NCI-H1930 (cell line): ENCODE measurements at regions not wholly inside any gene's neighbourhood (a gene's known extent, or its start where the extent isn't known, plus 50 kb on each side); places are given as distances from the start of the nearest gene placed in this dataset.

ENCODE experiments used
- DNase-seq, 2 experiments: peaks; one replicate each; lab custom pipeline; 2025; lab: John Stamatoyannopoulos, UW

GRCh38 chr11:134645576-134645975, 233.5 kb upstream of the B3GAT1 start:
- DNase-seq: no peak

- DNase-seq: no peak
Observed at GRCh38 chr11:134644476-134645456, 232.7 kb upstream of the B3GAT1 start.

GRCh38 chr11:134643115-134644012, 231.3 kb upstream of the B3GAT1 start:
- no peak for DNase-seq

GRCh38 chr11:134642206-134642605, 230.2 kb upstream of the B3GAT1 start:
- no peak for DNase-seq

- no peak for DNase-seq
Observed at GRCh38 chr11:134640971-134641968, 229.2 kb upstream of the B3GAT1 start.

- DNase-seq: no peak
Observed at GRCh38 chr11:134640536-134640935, 228.5 kb upstream of the B3GAT1 start.

GRCh38 chr11:134639586-134640330, 227.7 kb upstream of the B3GAT1 start:
- DNase-seq: no peak

- DNase-seq: no peak
Observed at GRCh38 chr11:134638796-134639430, 226.9 kb upstream of the B3GAT1 start.

GRCh38 chr11:134637091-134638015, 225.3 kb upstream of the B3GAT1 start:
- DNase-seq: no peak

- DNase-seq: no peak
Observed at GRCh38 chr11:134636071-134636470, 224.0 kb upstream of the B3GAT1 start.

- DNase-seq: peak in 1 of 2 experiments; percentile 3
Observed at GRCh38 chr11:134634897-134635831, 223.1 kb upstream of the B3GAT1 start.

GRCh38 chr11:134633276-134633675, 221.2 kb upstream of the B3GAT1 start:
- DNase-seq: no peak

- DNase-seq: no peak
Observed at GRCh38 chr11:134632347-134633119, 220.5 kb upstream of the B3GAT1 start.

GRCh38 chr11:134630861-134631260, 218.8 kb upstream of the B3GAT1 start:
- DNase-seq: no peak

GRCh38 chr11:134628426-134628825, 216.4 kb upstream of the B3GAT1 start:
- no peak for DNase-seq

GRCh38 chr11:134626032-134626431, 214.0 kb upstream of the B3GAT1 start:
- DNase-seq: no peak

GRCh38 chr11:134625631-134626030, 213.6 kb upstream of the B3GAT1 start:
- no peak for DNase-seq
